NCI-H187 treated with DMSO at 0.1 percent for 48 hours (cell line): ENCODE measurements at regions not wholly inside any gene's neighbourhood (a gene's known extent, or its start where the extent isn't known, plus 50 kb on each side); places are given as distances from the start of the nearest gene placed in this dataset.
"Not testable (repeated sequence)": the region's sequence is repeated elsewhere in the genome, so short reads cannot be mapped to it uniquely, and the experiment has no call there.

Experiments
- DNase-seq: peaks from one replicate; lab custom pipeline; 2025; lab: John Stamatoyannopoulos, UW

- DNase-seq: no peak
Measured at GRCh38 chr14:40367717-40368116, 935.5 kb upstream of the FBXO33 start.

- DNase-seq: no peak
Measured at GRCh38 chr14:40365305-40365704, 933.1 kb upstream of the FBXO33 start.

GRCh38 chr14:40362856-40363255 is 930.6 kb upstream of the FBXO33 start:
- no peak for DNase-seq

GRCh38 chr14:40354754-40355153 is 922.5 kb upstream of the FBXO33 start:
- no peak for DNase-seq

GRCh38 chr14:40348104-40348503 is 915.9 kb upstream of the FBXO33 start:
- DNase-seq: not testable (repeated sequence)

GRCh38 chr14:40347675-40348074 is 915.4 kb upstream of the FBXO33 start:
- no peak for DNase-seq

- no peak for DNase-seq
Measured at GRCh38 chr14:40346275-40346674, 914.0 kb upstream of the FBXO33 start.

- DNase-seq: no peak
Measured at GRCh38 chr14:40345334-40345733, 913.1 kb upstream of the FBXO33 start.

GRCh38 chr14:40340708-40341107 is 908.5 kb upstream of the FBXO33 start:
- no peak for DNase-seq

GRCh38 chr14:40336846-40337245 is 904.6 kb upstream of the FBXO33 start:
- no peak for DNase-seq

GRCh38 chr14:40326519-40326918 is 894.3 kb upstream of the FBXO33 start:
- not testable (repeated sequence) for DNase-seq

- no peak for DNase-seq
Measured at GRCh38 chr14:40318211-40318719, 886.0 kb upstream of the FBXO33 start.

- no peak for DNase-seq
Measured at GRCh38 chr14:40317690-40318089, 885.5 kb upstream of the FBXO33 start.

- DNase-seq: no peak
Measured at GRCh38 chr14:40312296-40312695, 880.1 kb upstream of the FBXO33 start.

- DNase-seq: no peak
Measured at GRCh38 chr14:40309124-40309523, 876.9 kb upstream of the FBXO33 start.

GRCh38 chr14:40308240-40308639 is 876.0 kb upstream of the FBXO33 start:
- no peak for DNase-seq

- DNase-seq: no peak
Measured at GRCh38 chr14:40296821-40297220, 864.6 kb upstream of the FBXO33 start.

GRCh38 chr14:40292664-40293063 is 860.4 kb upstream of the FBXO33 start:
- DNase-seq: no peak

GRCh38 chr14:40282196-40282595 is 850.0 kb upstream of the FBXO33 start:
- no peak for DNase-seq

GRCh38 chr14:40280652-40281051 is 848.4 kb upstream of the FBXO33 start:
- DNase-seq: no peak

- DNase-seq: no peak
Measured at GRCh38 chr14:40273417-40273816, 841.2 kb upstream of the FBXO33 start.

GRCh38 chr14:40271480-40271879 is 839.2 kb upstream of the FBXO33 start:
- DNase-seq: no peak

- DNase-seq: no peak
Measured at GRCh38 chr14:40269436-40269835, 837.2 kb upstream of the FBXO33 start.

GRCh38 chr14:40268236-40268635 is 836.0 kb upstream of the FBXO33 start:
- DNase-seq: no peak

GRCh38 chr14:40265096-40265495 is 832.9 kb upstream of the FBXO33 start:
- no peak for DNase-seq
